HL-60 (cell line): ENCODE measurements at regions not wholly inside any gene's neighbourhood (a gene's known extent, or its start where the extent isn't known, plus 50 kb on each side); places are given as distances from the start of the nearest gene placed in this dataset.
"Not testable (repeated sequence)": the region's sequence is repeated elsewhere in the genome, so short reads cannot be mapped to it uniquely, and the experiment has no call there.

ENCODE experiments used
- DNase-seq, 2 experiments: peaks; one replicate each; pipeline ENCODE4 v3.0.0-alpha.2; 2010 to 2020; ENCODE audit warnings: low read depth in 1 of 2, low spot score in 1 of 2
- H3K27ac ChIP-seq: fragments of 250-450 bp; sonication (Bioruptor Pico); replicated peaks from 2 replicates; pipeline ENCODE4 v1.5.1; 2020; ENCODE audit warnings: mild to moderate bottlenecking, moderate library complexity
- H3K27me3 ChIP-seq: fragments of 250-450 bp; sonication (Bioruptor Pico); 2 replicates; pipeline ENCODE4 v1.5.1; 2021; ENCODE audit warnings: mild to moderate bottlenecking, moderate library complexity; ENCODE audit not compliant: insufficient read depth, poor library complexity, severe bottlenecking
- H3K4me3 ChIP-seq: replicated peaks from 2 replicates; pipeline ENCODE4 v1.5.1; 2011; ENCODE audit warnings: mild to moderate bottlenecking, control low read depth, low read length; ENCODE audit not compliant: insufficient read depth
- CTCF ChIP-seq: IDR thresholded peaks from one replicate; pipeline ENCODE4 v1.5.1; 2011; ENCODE audit warnings: low read length, control low read depth, inconsistent platforms; ENCODE audit not compliant: insufficient read depth
- GABPA ChIP-seq: IDR thresholded peaks from 2 replicates; pipeline ENCODE4 v1.6.1; 2012; ENCODE audit warnings: low read depth
- POLR2AphosphoS5 ChIP-seq: IDR thresholded peaks from 2 replicates; pipeline ENCODE4 v1.6.1; 2012; ENCODE audit warnings: low read depth
- REST ChIP-seq: IDR thresholded peaks from 2 replicates; pipeline ENCODE4 v1.6.1; 2012; ENCODE audit warnings: low read depth; ENCODE audit not compliant: insufficient replicate concordance
- SPI1 ChIP-seq: IDR thresholded peaks from 2 replicates; pipeline ENCODE4 v1.6.1; 2012; ENCODE audit warnings: low read depth, mild to moderate bottlenecking, borderline replicate concordance

- Histone ChIP-seq H3K4me3 (no peak overlapping the region), H3K27ac (no peak overlapping the region), H3K27me3 (no peaks in the 10 kb centered on the region)
- TF ChIP-seq POLR2AphosphoS5 (no peak), CTCF (no peak), SPI1 (no peak), REST (no peak), GABPA (no peak)
- DNase-seq = no peak
Measured at GRCh38 chr9:103355000-103355399, 359.9 kb downstream of the CYLC2 start.

GRCh38 chr9:103357980-103358379, 362.8 kb downstream of the CYLC2 start:
- H3K27ac ChIP-seq, H3K27me3 ChIP-seq, DNase-seq, H3K4me3 ChIP-seq: not testable (repeated sequence)

GRCh38 chr9:103361906-103362305, 366.8 kb downstream of the CYLC2 start:
- TF ChIP-seq SPI1 = no peak
- no peak for TF ChIP-seq GABPA
- no peak for TF ChIP-seq REST
- no peak for TF ChIP-seq POLR2AphosphoS5
- no peak for TF ChIP-seq CTCF
- no peak for DNase-seq

GRCh38 chr9:103362986-103363385, 367.9 kb downstream of the CYLC2 start:
- no peaks in the 10 kb centered on the region for H3K27me3 ChIP-seq
- H3K27ac ChIP-seq = no peak overlapping the region
- DNase-seq = no peak
- no peak for TF ChIP-seq GABPA
- TF ChIP-seq SPI1 = no peak
- no peak for TF ChIP-seq CTCF
- TF ChIP-seq POLR2AphosphoS5 = no peak
- H3K4me3 ChIP-seq = no peak overlapping the region

More at GRCh38 chr9:103361906-103362305, 366.8 kb downstream of the CYLC2 start:
- no peak overlapping the region for H3K27ac ChIP-seq
- no peak overlapping the region for H3K4me3 ChIP-seq
- H3K27me3 ChIP-seq = no peaks in the 10 kb centered on the region
